ENCODE measurements at regions not wholly inside any gene's neighbourhood (a gene's known extent, or its start where the extent isn't known, plus 50 kb on each side); places are given as distances from the start of the nearest gene placed in this dataset.

GRCh38 chr13:44822291-44822690 is 167.0 kb downstream of the NUFIP1 start:
- Histone ChIP-seq H3K9me3 (ENCODE audit: control insufficient read depth in 1 of 2, low read length in 2 of 2) (no peaks in the 10 kb centered on the region), H3K36me3 (ENCODE audit: control insufficient read depth in 1 of 2, insufficient read depth in 2 of 2, low read length in 2 of 2) (no peaks in the 10 kb centered on the region), H3K4me1 (ENCODE audit: control insufficient read depth in 1 of 2, insufficient read depth in 2 of 2, low read length in 2 of 2) (no peaks in the 10 kb centered on the region), H3K27ac (ENCODE audit: low read length) (no peak overlapping the region), H3K4me3 (ENCODE audit: low read depth in 1 of 2, low read length in 2 of 2) (no peak overlapping the region), H3K27me3 (ENCODE audit: low read depth, low read length) (no peaks in the 10 kb centered on the region)

DNA sequence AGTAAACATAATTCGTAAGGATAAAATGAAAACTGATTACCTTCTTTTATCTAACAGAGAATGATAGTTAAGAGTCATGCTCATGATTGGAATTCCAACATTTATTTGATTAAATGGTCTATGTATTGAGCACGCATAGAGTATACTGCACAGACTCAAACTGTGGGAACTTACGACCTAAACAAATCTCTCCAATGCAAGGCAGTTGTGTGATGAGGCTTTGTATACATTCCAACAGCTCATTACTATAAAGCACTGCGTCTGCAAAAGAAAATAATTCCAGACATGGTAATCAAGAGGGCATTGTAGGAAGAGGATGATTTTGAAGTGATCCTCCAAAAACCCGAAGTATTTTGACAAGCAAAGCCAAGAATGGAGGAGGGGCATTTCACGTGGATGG is 169.5 kb downstream of the NUFIP1 start:
- Histone ChIP-seq H3K36me3 (ENCODE audit: control insufficient read depth in 1 of 2, insufficient read depth in 2 of 2, low read length in 2 of 2) (no peaks in the 10 kb centered on the region), H3K4me1 (ENCODE audit: control insufficient read depth in 1 of 2, insufficient read depth in 2 of 2, low read length in 2 of 2) (no peaks in the 10 kb centered on the region), H3K9me3 (ENCODE audit: control insufficient read depth in 1 of 2, low read length in 2 of 2) (no peaks in the 10 kb centered on the region), H3K27ac (ENCODE audit: low read length) (no peak overlapping the region), H3K4me3 (ENCODE audit: low read depth in 1 of 2, low read length in 2 of 2) (no peak overlapping the region), H3K27me3 (ENCODE audit: low read depth, low read length) (no peaks in the 10 kb centered on the region)

GRCh38 chr13:44819245-44819644 is 170.0 kb downstream of the NUFIP1 start:
- H3K4me1 ChIP-seq (ENCODE audit: control insufficient read depth in 1 of 2, insufficient read depth in 2 of 2, low read length in 2 of 2), result no peaks in the 10 kb centered on the region
- no peak overlapping the region for H3K27ac ChIP-seq (ENCODE audit: low read length)

GRCh38 chr13:44818428-44818827 is 170.8 kb downstream of the NUFIP1 start:
- Histone ChIP-seq H3K27ac (ENCODE audit: low read length) (no peak overlapping the region), H3K27me3 (ENCODE audit: low read depth, low read length) (no peaks in the 10 kb centered on the region), H3K4me1 (ENCODE audit: control insufficient read depth in 1 of 2, insufficient read depth in 2 of 2, low read length in 2 of 2) (no peaks in the 10 kb centered on the region), H3K36me3 (ENCODE audit: control insufficient read depth in 1 of 2, insufficient read depth in 2 of 2, low read length in 2 of 2) (no peaks in the 10 kb centered on the region), H3K9me3 (ENCODE audit: control insufficient read depth in 1 of 2, low read length in 2 of 2) (no peaks in the 10 kb centered on the region), H3K4me3 (ENCODE audit: low read depth in 1 of 2, low read length in 2 of 2) (no peak overlapping the region)

More at GRCh38 chr13:44819245-44819644, 170.0 kb downstream of the NUFIP1 start:
- Histone ChIP-seq H3K27me3 (ENCODE audit: low read depth, low read length) (no peaks in the 10 kb centered on the region), H3K4me3 (ENCODE audit: low read depth in 1 of 2, low read length in 2 of 2) (no peak overlapping the region), H3K9me3 (ENCODE audit: control insufficient read depth in 1 of 2, low read length in 2 of 2) (no peaks in the 10 kb centered on the region), H3K36me3 (ENCODE audit: control insufficient read depth in 1 of 2, insufficient read depth in 2 of 2, low read length in 2 of 2) (no peaks in the 10 kb centered on the region)

- H3K4me1 ChIP-seq (ENCODE audit: control insufficient read depth in 1 of 2, insufficient read depth in 2 of 2, low read length in 2 of 2), result no peaks in the 10 kb centered on the region
- no peak overlapping the region for H3K4me3 ChIP-seq (ENCODE audit: low read depth in 1 of 2, low read length in 2 of 2)
- H3K27me3 ChIP-seq (ENCODE audit: low read depth, low read length), result no peaks in the 10 kb centered on the region
- H3K27ac ChIP-seq (ENCODE audit: low read length), result no peak overlapping the region
- H3K36me3 ChIP-seq (ENCODE audit: control insufficient read depth in 1 of 2, insufficient read depth in 2 of 2, low read length in 2 of 2), result no peaks in the 10 kb centered on the region
- H3K9me3 ChIP-seq (ENCODE audit: control insufficient read depth in 1 of 2, low read length in 2 of 2), result no peaks in the 10 kb centered on the region
Measured at GRCh38 chr13:44818016-44818415, 171.3 kb downstream of the NUFIP1 start.

DNA sequence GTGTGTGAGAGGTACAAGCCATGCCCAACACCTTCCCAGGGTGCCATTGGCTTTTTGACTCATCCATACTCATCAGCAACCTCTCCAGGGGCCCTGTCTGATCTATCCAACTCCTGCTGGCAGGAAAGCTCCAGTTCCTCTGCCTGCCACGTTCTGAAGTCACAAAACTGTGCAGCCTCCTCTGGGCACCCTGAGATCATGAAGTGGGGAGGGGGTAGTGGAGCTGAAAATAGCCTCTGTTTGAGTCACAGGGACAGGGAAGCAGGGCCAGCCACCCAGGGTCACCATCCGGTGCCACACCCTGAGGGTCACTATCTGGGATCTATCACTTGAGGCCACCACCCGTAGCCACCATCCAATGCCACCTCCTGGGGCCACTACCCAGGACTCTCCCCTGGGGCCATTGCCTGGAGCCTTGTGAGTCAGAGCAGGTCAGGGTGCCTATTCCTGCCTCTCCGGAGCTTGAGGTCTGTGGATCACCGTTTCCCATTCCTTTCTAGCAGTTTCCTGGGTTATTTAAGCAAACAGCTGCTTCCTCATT is 172.1 kb downstream of the NUFIP1 start:
- H3K27me3 ChIP-seq (ENCODE audit: low read depth, low read length), result no peaks in the 10 kb centered on the region
- H3K27ac ChIP-seq (ENCODE audit: low read length), result no peak overlapping the region
- H3K4me3 ChIP-seq (ENCODE audit: low read depth in 1 of 2, low read length in 2 of 2), result no peak overlapping the region
- no peaks in the 10 kb centered on the region for H3K4me1 ChIP-seq (ENCODE audit: control insufficient read depth in 1 of 2, insufficient read depth in 2 of 2, low read length in 2 of 2)
- no peaks in the 10 kb centered on the region for H3K9me3 ChIP-seq (ENCODE audit: control insufficient read depth in 1 of 2, low read length in 2 of 2)
- H3K36me3 ChIP-seq (ENCODE audit: control insufficient read depth in 1 of 2, insufficient read depth in 2 of 2, low read length in 2 of 2), result no peaks in the 10 kb centered on the region

DNA sequence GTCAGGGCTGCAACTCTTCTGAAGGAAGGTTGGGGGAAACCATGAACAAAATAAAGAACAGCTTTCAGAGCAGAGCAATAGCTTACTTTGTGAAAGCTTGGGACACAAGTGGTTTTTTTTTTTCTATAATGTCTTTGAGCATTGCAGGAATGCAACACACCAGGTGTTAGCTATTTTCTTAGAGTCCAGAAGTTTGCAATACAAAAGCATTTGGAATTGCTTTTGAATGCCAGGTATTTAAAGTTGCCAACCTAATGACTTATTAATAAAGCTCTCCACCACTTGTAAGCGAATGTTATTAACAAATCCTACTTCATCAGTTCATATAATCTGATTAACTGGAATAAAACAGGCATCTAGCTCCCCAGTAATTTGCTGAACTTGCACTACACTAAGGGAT is 172.6 kb downstream of the NUFIP1 start:
- Histone ChIP-seq H3K36me3 (ENCODE audit: control insufficient read depth in 1 of 2, insufficient read depth in 2 of 2, low read length in 2 of 2) (no peaks in the 10 kb centered on the region), H3K4me1 (ENCODE audit: control insufficient read depth in 1 of 2, insufficient read depth in 2 of 2, low read length in 2 of 2) (no peaks in the 10 kb centered on the region), H3K9me3 (ENCODE audit: control insufficient read depth in 1 of 2, low read length in 2 of 2) (no peaks in the 10 kb centered on the region), H3K27ac (ENCODE audit: low read length) (no peak overlapping the region), H3K4me3 (ENCODE audit: low read depth in 1 of 2, low read length in 2 of 2) (no peak overlapping the region), H3K27me3 (ENCODE audit: low read depth, low read length) (no peaks in the 10 kb centered on the region)

DNA sequence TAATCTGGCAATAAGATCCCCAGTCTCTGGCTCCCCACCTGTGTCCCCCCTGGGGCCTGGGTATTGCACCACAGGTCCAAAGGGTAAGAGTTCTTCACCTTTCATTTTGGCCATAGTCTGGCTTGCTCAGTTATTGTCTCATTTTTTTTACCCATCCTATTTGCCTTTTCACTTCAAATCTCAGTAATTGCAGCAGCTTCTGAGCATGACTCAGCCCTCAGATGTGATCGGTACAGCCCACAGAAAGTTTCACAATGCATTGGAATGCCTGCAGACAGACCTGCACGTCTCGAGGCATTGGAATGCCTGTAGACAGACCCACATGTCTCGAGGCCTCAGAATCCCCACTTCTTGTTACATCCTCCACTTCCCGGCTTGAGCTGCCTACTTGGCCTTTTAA is 173.6 kb downstream of the NUFIP1 start:
- no peak overlapping the region for H3K4me3 ChIP-seq (ENCODE audit: low read depth in 1 of 2, low read length in 2 of 2)
- no peak overlapping the region for H3K27ac ChIP-seq (ENCODE audit: low read length)
- H3K36me3 ChIP-seq (ENCODE audit: control insufficient read depth in 1 of 2, insufficient read depth in 2 of 2, low read length in 2 of 2), result no peaks in the 10 kb centered on the region
- no peaks in the 10 kb centered on the region for H3K4me1 ChIP-seq (ENCODE audit: control insufficient read depth in 1 of 2, insufficient read depth in 2 of 2, low read length in 2 of 2)
- no peaks in the 10 kb centered on the region for H3K9me3 ChIP-seq (ENCODE audit: control insufficient read depth in 1 of 2, low read length in 2 of 2)
- no peaks in the 10 kb centered on the region for H3K27me3 ChIP-seq (ENCODE audit: low read depth, low read length)

- H3K27ac ChIP-seq (ENCODE audit: low read length), result no peak overlapping the region
- no peaks in the 10 kb centered on the region for H3K27me3 ChIP-seq (ENCODE audit: low read depth, low read length)
- H3K4me1 ChIP-seq (ENCODE audit: control insufficient read depth in 1 of 2, insufficient read depth in 2 of 2, low read length in 2 of 2), result no peaks in the 10 kb centered on the region
- no peaks in the 10 kb centered on the region for H3K36me3 ChIP-seq (ENCODE audit: control insufficient read depth in 1 of 2, insufficient read depth in 2 of 2, low read length in 2 of 2)
- no peak overlapping the region for H3K4me3 ChIP-seq (ENCODE audit: low read depth in 1 of 2, low read length in 2 of 2)
- no peaks in the 10 kb centered on the region for H3K9me3 ChIP-seq (ENCODE audit: control insufficient read depth in 1 of 2, low read length in 2 of 2)
Measured at GRCh38 chr13:44814836-44815235, 174.4 kb downstream of the NUFIP1 start.

GRCh38 chr13:44814161-44814560 is 175.1 kb downstream of the NUFIP1 start:
- Histone ChIP-seq H3K27me3 (ENCODE audit: low read depth, low read length) (no peaks in the 10 kb centered on the region), H3K4me1 (ENCODE audit: control insufficient read depth in 1 of 2, insufficient read depth in 2 of 2, low read length in 2 of 2) (no peaks in the 10 kb centered on the region), H3K9me3 (ENCODE audit: control insufficient read depth in 1 of 2, low read length in 2 of 2) (no peaks in the 10 kb centered on the region), H3K27ac (ENCODE audit: low read length) (no peak overlapping the region), H3K4me3 (ENCODE audit: low read depth in 1 of 2, low read length in 2 of 2) (no peak overlapping the region), H3K36me3 (ENCODE audit: control insufficient read depth in 1 of 2, insufficient read depth in 2 of 2, low read length in 2 of 2) (no peaks in the 10 kb centered on the region)

DNA sequence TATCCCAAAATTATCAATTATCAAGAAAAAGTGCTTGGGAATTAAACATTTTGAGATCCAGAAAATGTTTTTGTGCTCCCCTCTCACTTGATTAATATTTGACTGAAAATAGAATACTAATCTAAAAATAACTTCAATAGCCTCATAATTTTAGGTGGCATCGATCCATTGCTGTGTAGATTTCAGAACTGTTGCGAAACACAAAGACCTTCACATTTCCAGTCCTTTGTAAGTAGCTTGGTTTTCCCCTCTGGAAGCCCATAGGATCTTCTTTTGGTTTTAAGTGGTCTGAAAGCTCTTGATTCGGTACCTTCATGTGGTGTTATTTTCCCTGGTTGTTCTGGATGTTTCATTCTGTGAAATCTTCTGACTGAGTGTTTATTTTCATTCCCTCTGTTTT is 176.5 kb downstream of the NUFIP1 start:
- no peaks in the 10 kb centered on the region for H3K36me3 ChIP-seq (ENCODE audit: control insufficient read depth in 1 of 2, insufficient read depth in 2 of 2, low read length in 2 of 2)
- no peaks in the 10 kb centered on the region for H3K9me3 ChIP-seq (ENCODE audit: control insufficient read depth in 1 of 2, low read length in 2 of 2)
- no peaks in the 10 kb centered on the region for H3K27me3 ChIP-seq (ENCODE audit: low read depth, low read length)
- no peak overlapping the region for H3K4me3 ChIP-seq (ENCODE audit: low read depth in 1 of 2, low read length in 2 of 2)
- no peaks in the 10 kb centered on the region for H3K4me1 ChIP-seq (ENCODE audit: control insufficient read depth in 1 of 2, insufficient read depth in 2 of 2, low read length in 2 of 2)
- H3K27ac ChIP-seq (ENCODE audit: low read length), result no peak overlapping the region

- Histone ChIP-seq H3K4me1 (ENCODE audit: control insufficient read depth in 1 of 2, insufficient read depth in 2 of 2, low read length in 2 of 2) (no peaks in the 10 kb centered on the region), H3K27ac (ENCODE audit: low read length) (no peak overlapping the region), H3K9me3 (ENCODE audit: control insufficient read depth in 1 of 2, low read length in 2 of 2) (no peaks in the 10 kb centered on the region), H3K27me3 (ENCODE audit: low read depth, low read length) (no peaks in the 10 kb centered on the region), H3K36me3 (ENCODE audit: control insufficient read depth in 1 of 2, insufficient read depth in 2 of 2, low read length in 2 of 2) (no peaks in the 10 kb centered on the region), H3K4me3 (ENCODE audit: low read depth in 1 of 2, low read length in 2 of 2) (no peak overlapping the region)
Measured at GRCh38 chr13:44810061-44810840, 179.0 kb downstream of the NUFIP1 start.

Data from muscle layer of duodenum (tissue), 2 donors.